HS-5 (cell line): ENCODE measurements at regions not wholly inside any gene's neighbourhood (a gene's known extent, or its start where the extent isn't known, plus 50 kb on each side); places are given as distances from the start of the nearest gene placed in this dataset.
A peak's percentile ranks its signal among the peaks of the same experiment; 100 is the strongest.
"Not testable (repeated sequence)": the region's sequence is repeated elsewhere in the genome, so short reads cannot be mapped to it uniquely, and the experiment has no call there.

Experiments
- DNase-seq: peaks from one replicate; pipeline ENCODE4 v3.0.0-alpha.2; 2012; ENCODE audit warnings: low read depth

- DNase-seq = no peak
Observed at GRCh38 chr3:39657075-39657474, 152.3 kb upstream of the MYRIP start.

GRCh38 chr3:39657775-39658174 lies 151.6 kb upstream of the MYRIP start:
- no peak for DNase-seq

GRCh38 chr3:39664931-39665330 lies 144.5 kb upstream of the MYRIP start:
- no peak for DNase-seq

DNA sequence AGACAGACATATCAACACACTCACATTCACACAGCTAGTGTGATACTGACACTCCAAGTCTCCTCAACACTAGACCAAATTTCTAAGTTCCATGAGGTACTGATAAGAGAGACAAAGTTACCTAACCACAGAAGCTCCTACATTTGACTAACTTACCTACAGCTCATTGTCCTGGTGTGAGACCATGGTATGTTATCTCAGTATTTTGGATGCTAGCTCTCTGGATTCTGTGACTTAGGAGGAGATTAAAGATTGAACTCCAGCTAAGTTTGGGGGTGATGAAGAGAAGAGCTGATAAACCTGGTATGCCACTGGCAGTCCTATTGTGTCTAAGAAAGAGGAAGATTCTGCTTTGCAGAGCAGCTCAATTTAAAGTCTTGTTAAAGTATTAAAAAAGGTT lies 144.0 kb upstream of the MYRIP start:
- DNase-seq = no peak

- peak; percentile 23 for DNase-seq
Observed at GRCh38 chr3:39668420-39668819, 141.0 kb upstream of the MYRIP start.

GRCh38 chr3:39671116-39671515 lies 138.3 kb upstream of the MYRIP start:
- peak; percentile 24 for DNase-seq

DNA sequence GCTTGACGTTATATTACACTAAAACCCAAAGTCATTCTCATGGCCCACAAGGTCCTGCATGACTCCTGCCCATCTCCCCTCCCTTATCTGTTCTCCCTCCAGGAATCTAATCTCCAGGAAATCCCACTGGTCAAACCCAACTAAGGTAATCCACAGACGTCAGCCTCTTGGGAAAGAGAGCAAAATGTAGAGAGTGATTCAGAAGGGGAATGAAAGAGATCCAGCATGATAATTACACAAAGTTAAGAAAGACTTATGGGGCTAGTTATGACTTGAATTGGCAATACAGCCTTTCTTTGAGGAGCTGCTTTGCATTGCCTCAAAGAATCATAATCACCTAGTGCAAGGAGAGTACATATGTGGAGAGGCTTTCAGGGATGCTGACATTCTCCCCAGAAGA lies 137.8 kb upstream of the MYRIP start:
- no peak for DNase-seq

GRCh38 chr3:39705351-39705900 lies 104.0 kb upstream of the MYRIP start:
- no peak for DNase-seq

DNA sequence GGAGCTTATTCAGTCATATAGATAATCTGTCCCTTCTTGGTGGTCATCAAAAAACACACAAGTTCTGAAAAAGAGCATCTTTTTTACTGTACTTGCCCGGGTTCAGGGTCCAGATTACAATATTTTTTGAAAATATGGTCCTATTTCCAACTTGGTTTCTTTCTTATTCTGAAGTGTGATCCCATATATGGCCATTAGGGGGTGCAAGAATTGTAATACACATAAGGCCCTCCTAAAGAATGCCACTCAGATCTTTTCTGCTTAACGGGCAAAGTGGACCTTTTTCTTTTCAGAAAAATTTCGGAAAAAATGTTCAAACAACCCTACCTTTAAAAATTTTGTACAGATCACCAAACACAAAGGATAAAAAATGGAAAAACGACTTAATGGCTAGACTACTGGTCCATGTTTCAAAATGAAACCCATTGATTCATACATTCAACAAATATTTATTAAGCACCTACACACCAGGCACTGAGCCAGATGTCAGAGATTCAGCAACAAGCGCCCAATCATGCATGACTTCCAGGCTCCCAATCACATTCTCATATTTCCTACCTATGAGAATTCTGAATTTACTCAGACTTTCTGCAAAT lies 102.0 kb upstream of the MYRIP start:
- no peak for DNase-seq

DNA sequence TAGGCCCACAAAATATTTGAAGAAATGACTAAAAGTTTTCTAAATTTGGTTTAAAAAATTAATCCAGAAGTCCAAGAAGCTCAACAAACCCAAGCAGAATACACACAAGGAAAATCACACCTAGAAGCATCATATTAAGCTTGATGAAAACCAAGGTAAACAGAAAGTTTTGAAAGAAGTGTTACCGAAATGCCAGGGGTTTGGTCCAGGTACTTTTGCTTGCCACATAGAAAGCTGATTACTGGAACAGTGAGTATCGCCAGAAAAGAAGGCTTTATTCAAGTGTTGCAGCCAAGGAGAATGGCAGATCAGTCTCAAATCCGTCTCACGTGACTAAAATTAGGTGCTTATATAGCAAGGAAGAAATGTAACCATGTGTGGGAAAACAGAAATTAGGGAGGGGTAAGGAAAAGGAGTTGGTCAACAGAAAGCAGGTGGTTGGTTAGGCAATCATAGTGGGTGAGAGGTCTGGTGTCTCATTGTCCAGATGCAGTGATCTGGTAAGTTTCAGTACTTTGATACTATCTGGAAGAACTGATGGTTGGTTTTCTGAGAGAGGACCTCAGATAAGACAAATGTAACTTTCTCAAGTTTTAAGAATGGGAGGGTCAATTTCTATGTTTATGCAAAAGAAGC lies 96.9 kb upstream of the MYRIP start:
- no peak for DNase-seq

- DNase-seq = not testable (repeated sequence)
Observed at GRCh38 chr3:39713341-39713740, 96.1 kb upstream of the MYRIP start.

GRCh38 chr3:39716849-39717248 lies 92.6 kb upstream of the MYRIP start:
- DNase-seq = no peak

GRCh38 chr3:39718674-39719595 lies 90.5 kb upstream of the MYRIP start:
- peak; percentile 60 for DNase-seq

- no peak for DNase-seq
Observed at GRCh38 chr3:39721076-39721475, 88.3 kb upstream of the MYRIP start.

- no peak for DNase-seq
Observed at GRCh38 chr3:39724233-39724846, 85.1 kb upstream of the MYRIP start.

DNA sequence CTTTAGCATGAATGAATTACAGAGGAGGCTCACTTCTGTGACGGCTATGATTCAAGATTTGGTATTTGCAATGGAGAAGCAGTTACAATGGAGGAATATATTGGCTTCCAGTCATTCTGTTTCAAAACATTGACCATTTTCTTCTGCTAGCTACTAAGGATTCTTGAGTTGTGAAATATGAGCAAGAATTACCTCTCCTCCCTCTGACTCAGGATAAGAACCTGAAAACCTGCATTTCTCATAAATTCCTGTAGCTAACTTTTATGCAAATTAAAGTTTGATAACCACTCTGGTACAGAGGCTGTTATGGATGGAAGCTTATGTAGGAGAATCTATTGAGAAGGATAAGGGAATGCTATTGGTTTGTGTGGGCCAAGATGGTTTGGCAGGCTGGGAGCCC lies 84.1 kb upstream of the MYRIP start:
- no peak for DNase-seq

DNA sequence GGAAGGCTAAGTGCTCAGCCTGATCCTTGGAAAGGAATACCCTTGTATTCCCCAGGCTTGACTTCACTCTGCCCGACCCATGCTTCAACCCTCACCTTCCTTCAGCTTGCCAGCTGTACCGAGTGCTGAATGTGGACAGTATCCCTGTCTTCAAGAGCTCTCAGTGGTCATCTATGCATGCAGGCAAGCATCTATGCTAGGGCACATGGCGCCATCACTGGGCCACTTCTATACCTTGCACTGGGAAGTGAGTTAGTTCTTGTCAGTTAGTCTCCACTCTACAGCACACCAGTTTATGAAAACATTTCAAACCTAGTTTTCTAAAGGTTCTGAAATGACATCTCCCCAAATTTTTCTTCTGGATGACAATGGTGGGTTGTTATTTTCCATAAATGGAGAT lies 82.0 kb upstream of the MYRIP start:
- no peak for DNase-seq

DNA sequence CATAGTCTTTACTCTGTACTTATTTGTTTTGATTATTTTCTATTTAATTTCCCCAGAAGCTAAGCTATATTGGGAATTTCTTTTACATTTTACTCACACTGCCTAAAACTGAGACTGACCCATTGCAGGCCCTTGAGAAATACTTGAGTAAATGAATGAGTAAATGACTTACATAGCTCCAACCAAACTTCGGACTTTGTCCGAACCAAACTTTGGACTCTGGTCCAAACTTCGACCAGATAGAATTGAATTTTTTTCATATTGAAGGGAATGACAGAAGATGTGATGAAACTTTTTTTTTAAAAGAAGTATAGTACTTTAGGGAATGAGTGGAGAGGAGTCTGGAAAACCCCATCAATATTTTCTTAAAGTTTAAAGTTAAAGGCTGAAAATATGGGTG lies 75.6 kb upstream of the MYRIP start:
- no peak for DNase-seq

GRCh38 chr3:39739658-39740057 lies 69.8 kb upstream of the MYRIP start:
- not testable (repeated sequence) for DNase-seq

DNA sequence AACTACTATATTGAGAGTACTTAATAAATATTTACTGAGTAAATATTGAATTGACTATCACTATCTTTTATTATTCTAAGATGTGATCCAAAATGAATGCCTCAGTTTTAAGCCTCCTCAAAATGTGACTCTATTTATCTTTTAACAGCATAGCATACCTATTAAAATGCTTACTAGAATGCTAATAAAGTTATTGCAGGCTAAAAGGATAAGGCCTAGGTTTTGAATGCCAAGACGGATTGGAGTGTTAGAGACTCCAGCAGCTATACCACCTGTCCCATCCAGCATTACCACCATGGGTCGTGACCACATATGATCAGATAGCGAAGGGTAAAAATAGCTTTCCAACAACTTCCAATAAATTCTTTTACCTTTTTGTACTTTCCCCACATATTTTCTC lies 64.7 kb upstream of the MYRIP start:
- no peak for DNase-seq

GRCh38 chr3:39748002-39748401 lies 61.4 kb upstream of the MYRIP start:
- no peak for DNase-seq

DNA sequence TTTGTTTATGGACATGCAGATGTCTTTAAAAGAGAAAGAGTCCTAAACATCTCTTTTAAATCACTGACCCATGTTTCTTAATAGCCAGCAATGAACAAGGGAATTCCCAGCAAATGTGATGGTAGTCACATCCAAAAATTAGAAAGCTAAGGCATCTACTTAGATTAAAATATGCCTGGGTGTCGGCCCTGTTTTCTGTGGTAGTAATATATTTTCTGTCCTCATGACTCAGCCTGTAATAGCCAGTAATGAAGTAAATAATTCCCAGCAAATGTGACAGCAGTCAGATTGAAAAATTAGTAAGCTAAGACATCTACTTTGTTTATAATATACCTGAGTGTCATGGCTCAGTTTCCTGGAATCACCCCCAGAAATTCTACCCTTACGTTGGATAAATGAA lies 60.6 kb upstream of the MYRIP start:
- no peak for DNase-seq
